PC-3 (cell line): ENCODE measurements at regions not wholly inside any gene's neighbourhood (a gene's known extent, or its start where the extent isn't known, plus 50 kb on each side); places are given as distances from the start of the nearest gene placed in this dataset.

Experiments
- ATAC-seq: fragments of 200-7000 bp; cut with Tn5 transposase; 2 replicates; pipeline ENCODE4 v1.9.1; 2020; ENCODE audit warnings: mild to moderate bottlenecking, moderate library complexity
- BruUV-seq: library from RNA; stranded (reverse); fragments of 400-500 nt; replicated peaks from 2 replicates; lab custom pipeline; 2021; lab: Mats Ljungman, UMichigan
- CTCF ChIA-PET: fragments of 300-600 bp; sonication (Branson Sonifier 250); formaldehyde crosslinking; loops from one replicate; lab custom pipeline; 2022; ENCODE audit warnings: antibody characterized with exemption; lab: Charles Lee
- POLR2A ChIA-PET: fragments of 300-600 bp; sonication (Branson Sonifier 250); formaldehyde crosslinking; loops from one replicate; lab custom pipeline; 2022; ENCODE audit warnings: antibody characterized with exemption; ENCODE audit not compliant: unreplicated experiment; lab: Charles Lee
- DNase-seq: peaks from one replicate; pipeline ENCODE4 v3.0.0-alpha.2; 2015
- H2AFZ ChIP-seq: fragments of 300-600 bp; sonication (generic); 2 replicates; pipeline ENCODE4 v1.6.0; 2016; ENCODE audit warnings: antibody characterized with exemption, low read length
- H3F3A ChIP-seq: fragments of 300-600 bp; sonication (generic); one replicate; pipeline ENCODE4 v1.6.0; 2017; ENCODE audit warnings: antibody characterized with exemption, low read length, control low read depth, mild to moderate bottlenecking; ENCODE audit not compliant: unreplicated experiment
- H3K27ac ChIP-seq: fragments of 300-600 bp; sonication (generic); 2 replicates; pipeline ENCODE4 v1.5.1; 2016; ENCODE audit warnings: mild to moderate bottlenecking, low read length
- H3K27me3 ChIP-seq: fragments of 300-600 bp; sonication (generic); 2 replicates; pipeline ENCODE4 v1.6.1; 2016; ENCODE audit warnings: low read length, mixed read lengths
- H3K36me3 ChIP-seq: fragments of 300-600 bp; sonication (generic); 2 replicates; pipeline ENCODE4 v1.6.1; 2016; ENCODE audit warnings: low read depth, mixed run types, low read length, mixed read lengths
- H3K4me1 ChIP-seq: fragments of 300-600 bp; sonication (generic); 2 replicates; pipeline ENCODE4 v1.5.1; 2016; ENCODE audit warnings: low read length; ENCODE audit not compliant: insufficient read depth
- H3K4me2 ChIP-seq: fragments of 300-600 bp; sonication (generic); 2 replicates; pipeline ENCODE4 v1.6.0; 2016; ENCODE audit warnings: low read length
- H3K4me3 ChIP-seq: fragments of 300-600 bp; sonication (generic); 2 replicates; pipeline ENCODE4 v1.5.1; 2016; ENCODE audit warnings: mild to moderate bottlenecking, low read length, mixed read lengths
- H3K79me2 ChIP-seq: fragments of 300-600 bp; sonication (generic); 2 replicates; pipeline ENCODE4 v1.6.1; 2017; ENCODE audit warnings: low read length, mixed read lengths
- H3K9ac ChIP-seq: fragments of 300-600 bp; sonication (generic); 2 replicates; pipeline ENCODE4 v1.6.0; 2016; ENCODE audit warnings: mild to moderate bottlenecking, low read length
- H3K9me2 ChIP-seq: fragments of 300-600 bp; sonication (generic); replicated peaks from 2 replicates; pipeline ENCODE4 v1.6.1; 2016; ENCODE audit warnings: mixed run types, low read length, mixed read lengths
- H3K9me3 ChIP-seq: fragments of 300-600 bp; sonication (generic); 2 replicates; pipeline ENCODE4 v1.6.1; 2016; ENCODE audit warnings: low read length, mixed read lengths
- H4K20me1 ChIP-seq: fragments of 300-600 bp; sonication (generic); 2 replicates; pipeline ENCODE4 v1.6.1; 2016; ENCODE audit warnings: low read length, mixed read lengths
- CTCF ChIP-seq: fragments of 300-600 bp; sonication (generic); conservative IDR thresholded peaks from 2 replicates; pipeline ENCODE4 v1.5.1; 2017; ENCODE audit warnings: antibody characterized with exemption, low read depth, mild to moderate bottlenecking, low read length
- EZH2 ChIP-seq: fragments of 300-600 bp; sonication (generic); IDR thresholded peaks from one replicate; pipeline ENCODE4 v1.6.1; 2017; ENCODE audit warnings: antibody characterized with exemption, mild to moderate bottlenecking, low read length; ENCODE audit not compliant: unreplicated experiment
- EZH2phosphoT487 ChIP-seq: fragments of 300-600 bp; sonication (generic); IDR thresholded peaks from 2 replicates; pipeline ENCODE4 v1.6.1; 2018; ENCODE audit warnings: mild to moderate bottlenecking, antibody characterized with exemption, low read length, borderline replicate concordance
- intact Hi-C: fragments of 100-400 bp; cut with micrococcal nuclease; formaldehyde crosslinking; loops from 2 replicates; pipeline ENCODE4 v1.9.0; 2023

- POLR2A ChIA-PET, result no interaction called here
- BruUV-seq, result no TSS peak
Measured at GRCh38 chr15:69712991-69713390, 260.4 kb downstream of the RPLP1 start.

GRCh38 chr15:69713726-69714559 lies 261.3 kb downstream of the RPLP1 start:
- intact Hi-C loops, result no loop called here
- POLR2A ChIA-PET, result no interaction called here
- ATAC-seq, result peak; percentile 77

More at GRCh38 chr15:69712991-69713390, 260.4 kb downstream of the RPLP1 start:
- Histone ChIP-seq H3K4me1 (peaks cover 25% of the 10 kb centered on the region), H2AFZ (no peak overlapping the region), H3K27me3 (no peaks in the 10 kb centered on the region), H3K9ac (no peak overlapping the region), H3K79me2 (no peaks in the 10 kb centered on the region), H3K27ac (no peak overlapping the region), H3F3A (no peaks in the 10 kb centered on the region), H3K4me2 (no peak overlapping the region), H3K9me2 (no peaks in the 10 kb centered on the region), H4K20me1 (no peaks in the 10 kb centered on the region), H3K9me3 (no peaks in the 10 kb centered on the region), H3K4me3 (no peak overlapping the region), H3K36me3 (no peaks in the 10 kb centered on the region)
- ATAC-seq (no peak), DNase-seq (peak; percentile 59)
- intact Hi-C loops, result no loop called here
- TF ChIP-seq CTCF (no peak), EZH2phosphoT487 (no peak), EZH2 (no peak)
- CTCF ChIA-PET, result no interaction called here

More at GRCh38 chr15:69713726-69714559, 261.3 kb downstream of the RPLP1 start:
- Histone ChIP-seq H2AFZ (no peak overlapping the region), H3K36me3 (no peaks in the 10 kb centered on the region), H3K27ac (no peak overlapping the region), H3F3A (no peaks in the 10 kb centered on the region), H3K27me3 (no peaks in the 10 kb centered on the region), H3K9me2 (no peaks in the 10 kb centered on the region), H3K4me2 (peak overlapping the region; percentile 40), H3K9ac (no peak overlapping the region), H4K20me1 (no peaks in the 10 kb centered on the region), H3K9me3 (no peaks in the 10 kb centered on the region), H3K4me3 (no peak overlapping the region), H3K4me1 (peaks cover 25% of the 10 kb centered on the region), H3K79me2 (no peaks in the 10 kb centered on the region)
- TF ChIP-seq CTCF (no peak), EZH2 (no peak), EZH2phosphoT487 (no peak)
- CTCF ChIA-PET, result no interaction called here
- DNase-seq, result peak; percentile 92
- BruUV-seq, result no TSS peak
